ENCODE measurements at regions not wholly inside any gene's neighbourhood (a gene's known extent, or its start where the extent isn't known, plus 50 kb on each side); places are given as distances from the start of the nearest gene placed in this dataset.

- no peak for DNase-seq (ENCODE audit: low read depth)
- no peak overlapping the region for H3K4me3 ChIP-seq (replicated peaks; ENCODE audit: low read depth, low read length)
- TF ChIP-seq, protein P1, sequence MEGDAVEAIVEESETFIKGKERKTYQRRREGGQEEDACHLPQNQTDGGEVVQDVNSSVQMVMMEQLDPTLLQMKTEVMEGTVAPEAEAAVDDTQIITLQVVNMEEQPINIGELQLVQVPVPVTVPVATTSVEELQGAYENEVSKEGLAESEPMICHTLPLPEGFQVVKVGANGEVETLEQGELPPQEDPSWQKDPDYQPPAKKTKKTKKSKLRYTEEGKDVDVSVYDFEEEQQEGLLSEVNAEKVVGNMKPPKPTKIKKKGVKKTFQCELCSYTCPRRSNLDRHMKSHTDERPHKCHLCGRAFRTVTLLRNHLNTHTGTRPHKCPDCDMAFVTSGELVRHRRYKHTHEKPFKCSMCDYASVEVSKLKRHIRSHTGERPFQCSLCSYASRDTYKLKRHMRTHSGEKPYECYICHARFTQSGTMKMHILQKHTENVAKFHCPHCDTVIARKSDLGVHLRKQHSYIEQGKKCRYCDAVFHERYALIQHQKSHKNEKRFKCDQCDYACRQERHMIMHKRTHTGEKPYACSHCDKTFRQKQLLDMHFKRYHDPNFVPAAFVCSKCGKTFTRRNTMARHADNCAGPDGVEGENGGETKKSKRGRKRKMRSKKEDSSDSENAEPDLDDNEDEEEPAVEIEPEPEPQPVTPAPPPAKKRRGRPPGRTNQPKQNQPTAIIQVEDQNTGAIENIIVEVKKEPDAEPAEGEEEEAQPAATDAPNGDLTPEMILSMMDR (IDR thresholded peaks at IDR 0.05; ENCODE audit: low read length, missing control alignments), result no peak
Measured at GRCh38 chr13:23996456-23996855, 99.2 kb upstream of the C1QTNF9B start.

GRCh38 chr13:23999424-23999823 lies 102.1 kb upstream of the C1QTNF9B start:
- TF ChIP-seq, protein P1 (IDR thresholded peaks at IDR 0.05; ENCODE audit: low read length, missing control alignments), result no peak
- H3K4me3 ChIP-seq (replicated peaks; ENCODE audit: low read depth, low read length), result no peak overlapping the region

DNA sequence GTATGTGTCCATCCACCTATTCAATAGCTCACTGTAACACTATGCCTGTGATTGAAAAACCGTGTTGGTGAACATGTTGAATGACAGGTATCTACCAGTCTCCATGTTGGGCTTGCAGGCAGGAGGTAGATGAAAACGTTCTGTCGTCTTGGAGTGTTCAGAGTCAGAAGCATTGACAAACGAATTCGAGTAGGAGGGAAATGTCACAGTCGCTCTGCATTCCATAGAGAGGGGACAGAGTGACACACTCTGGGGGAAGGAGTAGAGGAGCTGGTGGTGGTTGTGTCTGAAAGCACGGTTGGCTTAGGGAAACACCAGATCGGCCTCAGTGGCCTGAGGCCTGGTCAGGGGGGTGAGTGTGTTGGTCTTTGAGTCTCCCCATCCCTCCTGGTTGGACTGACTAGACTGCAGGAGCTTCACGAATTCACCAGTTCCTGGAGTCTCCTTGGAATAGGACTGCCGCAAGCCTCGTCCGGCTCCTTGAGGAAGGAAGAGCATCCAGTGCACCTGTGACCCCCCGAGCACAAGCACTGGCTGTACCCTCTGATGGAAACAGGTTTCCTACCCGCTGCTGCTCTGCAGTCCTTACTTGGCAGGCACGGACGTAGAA lies 105.0 kb upstream of the C1QTNF9B start:
- DNase-seq (ENCODE audit: low read depth), result no peak
- no peak overlapping the region for H3K4me3 ChIP-seq (replicated peaks; ENCODE audit: low read depth, low read length)
- TF ChIP-seq, protein P1 (IDR thresholded peaks at IDR 0.05; ENCODE audit: low read length, missing control alignments), result no peak

More at GRCh38 chr13:23999424-23999823, 102.1 kb upstream of the C1QTNF9B start:
- DNase-seq (ENCODE audit: low read depth), result no peak

DNA sequence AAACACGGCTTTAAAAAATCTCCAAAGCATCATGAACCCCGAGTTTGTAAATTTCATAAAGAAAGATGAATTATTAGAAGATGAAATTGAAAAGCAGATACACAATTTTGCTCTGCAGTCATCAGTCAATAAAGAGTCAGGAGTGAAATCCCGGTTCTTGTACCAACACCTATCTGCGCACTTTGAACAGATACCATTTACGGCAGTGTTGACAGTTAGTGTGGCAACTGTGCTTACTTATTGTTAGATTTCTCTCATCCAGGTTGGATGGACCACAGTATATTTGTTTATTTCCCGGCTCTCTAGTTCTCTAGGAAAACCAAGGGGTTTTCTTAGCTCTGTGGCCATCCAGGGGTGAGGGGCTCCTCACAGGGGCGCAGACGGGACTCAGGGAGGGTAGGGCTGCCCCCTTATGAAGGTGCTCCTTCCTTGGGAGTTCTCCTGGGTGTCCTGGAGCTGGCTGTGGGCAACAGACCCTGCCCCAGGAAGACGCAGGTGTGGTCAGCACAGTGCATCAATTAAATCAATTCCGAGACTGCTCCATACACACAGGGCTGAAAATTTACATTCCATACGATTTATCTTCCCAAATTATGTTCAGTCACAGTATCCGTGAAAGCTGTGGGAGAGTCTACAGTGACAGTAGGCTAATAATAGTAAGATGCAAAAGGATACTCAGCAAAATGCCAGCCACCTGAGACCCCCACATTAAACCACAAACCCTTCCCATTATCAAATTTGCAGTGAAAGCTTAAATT lies 107.0 kb upstream of the C1QTNF9B start:
- TF ChIP-seq, protein P1 (IDR thresholded peaks at IDR 0.05; ENCODE audit: low read length, missing control alignments), result no peak
- no peak overlapping the region for H3K4me3 ChIP-seq (replicated peaks; ENCODE audit: low read depth, low read length)
- DNase-seq (ENCODE audit: low read depth), result no peak

DNA sequence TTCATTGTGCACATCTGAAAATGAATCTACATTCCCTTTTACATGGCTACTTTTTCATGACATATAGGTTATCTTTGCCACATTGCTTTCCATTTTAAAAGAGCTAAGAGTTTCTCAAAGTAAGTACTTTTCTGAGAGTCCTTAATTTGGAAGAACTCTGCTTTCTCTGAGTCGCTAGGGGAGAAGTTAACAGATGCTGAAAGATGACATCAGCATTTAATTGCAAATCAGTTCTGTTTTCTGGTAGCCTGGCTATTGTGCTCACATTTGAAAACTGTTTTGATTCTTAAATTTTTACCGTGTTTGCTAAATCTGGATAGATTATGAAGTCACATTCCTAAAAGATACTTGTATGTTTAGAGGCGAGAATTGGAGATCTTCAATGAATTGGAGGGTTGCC lies 107.7 kb upstream of the C1QTNF9B start:
- no peak overlapping the region for H3K4me3 ChIP-seq (replicated peaks; ENCODE audit: low read depth, low read length)
- no peak for DNase-seq (ENCODE audit: low read depth)
- TF ChIP-seq, protein P1 (IDR thresholded peaks at IDR 0.05; ENCODE audit: low read length, missing control alignments), result no peak

GRCh38 chr13:24005755-24006281 lies 108.5 kb upstream of the C1QTNF9B start:
- TF ChIP-seq, protein P1 (IDR thresholded peaks at IDR 0.05; ENCODE audit: low read length, missing control alignments), result no peak
- no peak overlapping the region for H3K4me3 ChIP-seq (replicated peaks; ENCODE audit: low read depth, low read length)
- no peak for DNase-seq (ENCODE audit: low read depth)
